Ectodermal cell (in vitro differentiated cells): ENCODE measurements at regions not wholly inside any gene's neighbourhood (a gene's known extent, or its start where the extent isn't known, plus 50 kb on each side); places are given as distances from the start of the nearest gene placed in this dataset.

Experiments used
- H3K27ac ChIP-seq: 2 replicates; pipeline ENCODE4 v1.7.0; 2013; ENCODE audit warnings: mild to moderate bottlenecking, low read depth, low read length; ENCODE audit not compliant: insufficient read depth, poor library complexity, severe bottlenecking
- H3K27me3 ChIP-seq: 2 replicates; pipeline ENCODE4 v1.7.0; 2013; ENCODE audit warnings: mild to moderate bottlenecking, low read length; ENCODE audit not compliant: insufficient read depth, control insufficient read depth, poor library complexity, severe bottlenecking
- H3K36me3 ChIP-seq: one replicate; pipeline ENCODE4 v1.7.0; 2013; ENCODE audit warnings: low read length; ENCODE audit not compliant: control insufficient read depth, insufficient read depth
- H3K4me1 ChIP-seq: one replicate; pipeline ENCODE4 v1.7.0; 2013; ENCODE audit warnings: low read length; ENCODE audit not compliant: control insufficient read depth, insufficient read depth
- H3K4me3 ChIP-seq: 2 replicates; pipeline ENCODE4 v1.7.0; 2013; ENCODE audit warnings: low read depth, low read length, control low read depth; ENCODE audit not compliant: insufficient read depth
- H3K9me3 ChIP-seq: 2 replicates; pipeline ENCODE4 v1.7.0; 2013; ENCODE audit warnings: mild to moderate bottlenecking, low read length, moderate library complexity; ENCODE audit not compliant: control insufficient read depth
- WGBS, 2 experiments: methylation state at CpG; one replicate each; pipeline ENCODE4 v1.1.7; 2013; ENCODE audit warnings: missing lambda C conversion rate in 2 of 2; 5-methylcytosine and 5-hydroxymethylcytosine counted together

GRCh38 chr12:59041241-59042121 lies 121.2 kb upstream of the LRIG3 start:
- no peaks in the 10 kb centered on the region for H3K27me3 ChIP-seq
- no peak overlapping the region for H3K4me3 ChIP-seq
- peak overlapping the region; percentile 80 for H3K27ac ChIP-seq
- no peaks in the 10 kb centered on the region for H3K36me3 ChIP-seq
- peaks cover 36% of the 10 kb centered on the region for H3K4me1 ChIP-seq
- H3K9me3 ChIP-seq = no peaks in the 10 kb centered on the region
- 47 to 56% methylated on average over 2 to 4 of the region's 4 CpGs for WGBS, 2 experiments

GRCh38 chr12:59040656-59041055 lies 120.4 kb upstream of the LRIG3 start:
- Histone ChIP-seq H3K27me3 (no peaks in the 10 kb centered on the region), H3K4me3 (no peak overlapping the region), H3K36me3 (no peaks in the 10 kb centered on the region), H3K4me1 (peaks cover 36% of the 10 kb centered on the region), H3K9me3 (no peaks in the 10 kb centered on the region), H3K27ac (peak overlapping the region; percentile 80)
- 26 to 47% methylated on average over 1 of the region's 1 CpG for WGBS, 2 experiments

- peak overlapping the region; percentile 80 for H3K27ac ChIP-seq
- H3K27me3 ChIP-seq = no peaks in the 10 kb centered on the region
- H3K36me3 ChIP-seq = no peaks in the 10 kb centered on the region
- no peaks in the 10 kb centered on the region for H3K9me3 ChIP-seq
- peaks cover 36% of the 10 kb centered on the region for H3K4me1 ChIP-seq
- 86 to 94% methylated on average over 2 of the region's 2 CpGs for WGBS, 2 experiments
- no peak overlapping the region for H3K4me3 ChIP-seq
Observed at GRCh38 chr12:59040043-59040442, 119.7 kb upstream of the LRIG3 start.

- Histone ChIP-seq H3K4me1 (peaks cover 36% of the 10 kb centered on the region), H3K36me3 (no peaks in the 10 kb centered on the region), H3K9me3 (no peaks in the 10 kb centered on the region), H3K27me3 (no peaks in the 10 kb centered on the region), H3K4me3 (no peak overlapping the region), H3K27ac (no peak overlapping the region)
- 100% methylated on average over 1 of the region's 2 CpGs; no CpG with 5 or more reads in 1 of the 2 experiments for WGBS, 2 experiments
Observed at GRCh38 chr12:59039005-59039404, 118.7 kb upstream of the LRIG3 start.

GRCh38 chr12:59036973-59037762 lies 116.9 kb upstream of the LRIG3 start:
- 90 to 91% methylated on average over 4 to 5 of the region's 5 CpGs for WGBS, 2 experiments
- Histone ChIP-seq H3K4me1 (peaks cover 30% of the 10 kb centered on the region), H3K27ac (no peak overlapping the region), H3K36me3 (no peaks in the 10 kb centered on the region), H3K27me3 (no peaks in the 10 kb centered on the region), H3K4me3 (no peak overlapping the region), H3K9me3 (no peaks in the 10 kb centered on the region)

GRCh38 chr12:59036347-59036746 lies 116.0 kb upstream of the LRIG3 start:
- Histone ChIP-seq H3K4me1 (peaks cover 22% of the 10 kb centered on the region), H3K27ac (no peak overlapping the region), H3K27me3 (no peaks in the 10 kb centered on the region), H3K36me3 (no peaks in the 10 kb centered on the region), H3K4me3 (no peak overlapping the region), H3K9me3 (no peaks in the 10 kb centered on the region)
- WGBS, 2 experiments = 91 to 96% methylated on average over 1 to 2 of the region's 2 CpGs

GRCh38 chr12:59031313-59031712 lies 111.0 kb upstream of the LRIG3 start:
- no peak overlapping the region for H3K4me3 ChIP-seq
- no peaks in the 10 kb centered on the region for H3K9me3 ChIP-seq
- H3K4me1 ChIP-seq = no peaks in the 10 kb centered on the region
- H3K27ac ChIP-seq = no peak overlapping the region
- no peaks in the 10 kb centered on the region for H3K27me3 ChIP-seq
- no peaks in the 10 kb centered on the region for H3K36me3 ChIP-seq

GRCh38 chr12:59030415-59030814 lies 110.1 kb upstream of the LRIG3 start:
- Histone ChIP-seq H3K27me3 (no peaks in the 10 kb centered on the region), H3K4me3 (no peak overlapping the region), H3K36me3 (no peaks in the 10 kb centered on the region), H3K9me3 (no peaks in the 10 kb centered on the region), H3K4me1 (no peaks in the 10 kb centered on the region), H3K27ac (no peak overlapping the region)
- WGBS, 2 experiments = 94 to 95% methylated on average over 4 of the region's 4 CpGs

- 89 to 93% methylated on average over 2 to 3 of the region's 3 CpGs for WGBS, 2 experiments
- Histone ChIP-seq H3K9me3 (no peaks in the 10 kb centered on the region), H3K27ac (no peak overlapping the region), H3K27me3 (no peaks in the 10 kb centered on the region), H3K36me3 (no peaks in the 10 kb centered on the region), H3K4me1 (no peaks in the 10 kb centered on the region), H3K4me3 (no peak overlapping the region)
Observed at GRCh38 chr12:59027199-59027598, 106.9 kb upstream of the LRIG3 start.

- Histone ChIP-seq H3K27me3 (no peaks in the 10 kb centered on the region), H3K4me1 (no peaks in the 10 kb centered on the region), H3K9me3 (no peaks in the 10 kb centered on the region), H3K36me3 (no peaks in the 10 kb centered on the region), H3K27ac (no peak overlapping the region), H3K4me3 (no peak overlapping the region)
- WGBS, 2 experiments = 94 to 95% methylated on average over 4 of the region's 4 CpGs
Observed at GRCh38 chr12:59023861-59024424, 103.6 kb upstream of the LRIG3 start.
